HG02943 (cell line): ENCODE measurements at regions not wholly inside any gene's neighbourhood (a gene's known extent, or its start where the extent isn't known, plus 50 kb on each side); places are given as distances from the start of the nearest gene placed in this dataset.

Experiments used
- ATAC-seq: cut with Tn5 transposase; IDR thresholded peaks from one replicate; pipeline ENCODE4 v1.9.1; 2021; ENCODE audit warnings: mild to moderate bottlenecking, low read depth, moderate library complexity; ENCODE audit not compliant: unreplicated experiment

- no peak for ATAC-seq
These were observed 1018.3 kb downstream of the GRIK2 start for GRCh38 chr6:102411796-102412195.

- ATAC-seq: no peak
These were observed 1014.6 kb downstream of the GRIK2 start for GRCh38 chr6:102407886-102408741.

GRCh38 chr6:102405860-102406259, 1012.4 kb downstream of the GRIK2 start:
- no peak for ATAC-seq

- ATAC-seq: no peak
These were observed 1009.3 kb downstream of the GRIK2 start for GRCh38 chr6:102402635-102403329.

GRCh38 chr6:102398788-102399390, 1005.4 kb downstream of the GRIK2 start:
- ATAC-seq: no peak

DNA sequence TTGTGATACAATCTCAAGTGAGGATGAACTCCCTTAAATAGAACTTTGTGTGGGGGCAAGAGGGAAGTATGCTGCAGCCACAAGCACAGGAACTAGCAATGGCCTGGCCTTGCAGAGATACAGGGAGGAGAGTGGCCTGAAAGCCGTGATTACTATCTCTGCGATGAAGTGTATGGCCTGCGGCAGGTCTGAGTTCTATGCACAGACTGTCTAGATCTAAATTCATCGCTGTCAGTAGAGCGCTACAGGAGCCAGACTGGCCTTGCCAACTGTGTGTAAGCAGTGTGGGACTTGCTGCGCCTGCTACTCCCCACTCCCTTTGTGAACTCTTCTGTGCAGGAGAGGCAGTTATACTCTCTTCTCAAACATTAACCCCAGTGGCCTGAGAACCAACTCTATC, 997.0 kb downstream of the GRIK2 start:
- ATAC-seq: no peak

- ATAC-seq: no peak
These were observed 996.5 kb downstream of the GRIK2 start for GRCh38 chr6:102389994-102390393.

GRCh38 chr6:102387326-102388033, 994.0 kb downstream of the GRIK2 start:
- ATAC-seq: no peak

- no peak for ATAC-seq
These were observed 987.7 kb downstream of the GRIK2 start for GRCh38 chr6:102381203-102381602.

DNA sequence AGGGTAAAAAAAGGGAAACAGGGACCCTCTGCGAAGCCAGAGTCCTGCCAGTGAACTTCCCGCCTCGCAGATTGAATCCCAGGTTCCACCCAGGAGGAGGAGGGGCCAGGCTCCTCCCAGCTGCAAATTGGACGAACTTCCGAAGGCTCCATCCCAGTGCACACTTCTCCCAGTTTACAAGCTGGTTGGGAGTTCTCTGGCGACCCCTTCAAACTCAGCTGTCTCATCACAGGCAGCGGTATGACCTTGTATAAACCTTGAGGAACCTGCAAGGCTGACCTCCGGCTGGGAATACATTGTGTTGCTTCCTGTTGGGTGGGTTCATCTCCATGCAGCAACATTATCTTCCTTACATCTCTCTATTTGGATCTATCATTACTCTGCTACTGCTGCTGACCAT, 962.7 kb downstream of the GRIK2 start:
- ATAC-seq: no peak

DNA sequence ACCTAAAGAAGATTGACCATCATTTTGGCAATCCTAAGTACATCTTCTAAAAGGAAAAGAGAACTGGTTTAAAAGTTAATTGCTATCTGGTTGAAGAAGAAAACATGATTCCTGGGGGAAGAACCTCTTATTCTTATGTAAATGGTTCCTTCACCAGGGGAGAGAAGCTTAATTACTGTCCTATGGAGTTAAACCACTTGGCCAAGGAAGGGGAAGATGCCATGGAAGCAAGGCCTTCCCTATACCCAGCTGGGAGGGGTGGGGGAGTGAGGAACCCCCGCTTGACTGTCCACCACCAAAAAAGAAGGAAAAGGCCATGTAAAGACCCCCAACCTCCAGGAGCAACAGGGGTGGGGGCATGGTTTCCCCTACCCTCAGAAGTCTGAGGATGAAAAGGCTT, 962.1 kb downstream of the GRIK2 start:
- ATAC-seq: no peak

DNA sequence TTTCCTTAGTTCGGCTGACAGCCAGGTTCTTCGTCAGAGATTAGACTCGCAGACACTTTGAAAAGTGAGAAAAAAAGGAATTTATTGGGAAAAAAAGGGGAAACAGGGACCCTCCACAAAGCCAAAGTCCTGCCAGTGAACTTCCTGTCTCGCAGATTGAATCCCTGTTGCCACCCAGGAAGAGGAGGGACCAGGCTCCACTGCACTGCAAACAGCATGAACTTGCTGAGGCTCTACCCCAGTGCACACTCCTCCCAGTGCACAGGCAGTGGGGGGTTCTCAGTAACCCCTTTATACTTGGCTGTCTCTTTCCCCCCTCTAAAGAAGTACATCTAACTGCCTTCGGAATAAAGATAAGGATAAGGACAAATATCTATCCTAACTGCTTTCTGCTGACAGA, 959.0 kb downstream of the GRIK2 start:
- ATAC-seq: no peak

DNA sequence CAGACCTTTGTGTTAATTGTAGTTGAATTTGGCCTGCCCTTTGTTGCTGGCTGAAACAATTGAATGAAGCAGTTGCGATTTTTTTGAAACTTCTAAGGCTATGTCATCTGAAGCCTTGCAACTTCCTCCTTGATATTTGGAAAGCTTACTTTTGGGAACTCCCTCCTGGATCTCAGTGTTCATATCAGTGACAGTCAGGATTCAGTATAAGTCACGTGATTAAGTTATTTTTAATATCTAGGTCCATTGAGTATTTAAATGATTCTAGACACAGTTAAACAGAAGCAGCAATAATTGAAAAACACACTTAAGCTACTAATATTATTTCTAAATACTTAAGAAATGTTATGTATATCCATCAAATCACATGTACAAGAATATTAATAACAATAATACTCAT, 951.3 kb downstream of the GRIK2 start:
- ATAC-seq: no peak

DNA sequence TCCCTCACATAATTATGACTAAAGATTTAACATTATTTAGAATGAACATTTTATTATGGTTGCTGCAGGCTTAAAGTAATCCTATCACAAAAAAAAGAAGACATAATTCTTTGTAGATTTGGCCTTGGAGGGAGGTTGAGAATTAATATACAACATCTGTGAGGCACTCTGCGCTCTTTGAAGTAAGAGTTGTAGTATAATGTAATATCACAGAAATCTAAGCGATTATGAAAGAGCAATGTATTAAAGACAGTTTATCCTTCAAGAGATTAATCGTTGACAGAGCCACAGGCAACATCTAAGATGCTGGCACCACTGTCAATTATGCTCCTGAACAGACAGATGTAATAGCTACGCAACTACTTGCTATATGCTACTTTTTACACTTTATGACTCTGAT, 946.8 kb downstream of the GRIK2 start:
- ATAC-seq: no peak

DNA sequence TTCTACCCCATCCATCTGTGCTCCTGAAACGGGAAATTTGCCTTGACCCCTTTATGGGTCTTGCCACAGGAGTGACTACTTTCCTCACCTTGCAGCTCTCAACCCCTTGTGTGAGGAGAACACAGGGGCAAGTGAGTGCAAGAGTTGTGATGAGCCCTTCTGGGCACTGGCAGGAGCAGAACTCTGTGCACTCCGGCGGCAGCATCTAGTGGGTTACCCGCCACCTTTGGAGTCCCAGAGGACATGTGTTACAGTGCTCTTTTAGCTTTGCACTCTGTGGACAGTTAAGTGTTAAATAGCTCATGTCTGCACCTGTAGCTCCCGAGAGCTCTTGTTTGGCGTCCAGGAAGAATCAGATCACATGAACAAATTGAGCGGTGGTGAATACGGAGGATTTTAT, 940.2 kb downstream of the GRIK2 start:
- no peak for ATAC-seq

DNA sequence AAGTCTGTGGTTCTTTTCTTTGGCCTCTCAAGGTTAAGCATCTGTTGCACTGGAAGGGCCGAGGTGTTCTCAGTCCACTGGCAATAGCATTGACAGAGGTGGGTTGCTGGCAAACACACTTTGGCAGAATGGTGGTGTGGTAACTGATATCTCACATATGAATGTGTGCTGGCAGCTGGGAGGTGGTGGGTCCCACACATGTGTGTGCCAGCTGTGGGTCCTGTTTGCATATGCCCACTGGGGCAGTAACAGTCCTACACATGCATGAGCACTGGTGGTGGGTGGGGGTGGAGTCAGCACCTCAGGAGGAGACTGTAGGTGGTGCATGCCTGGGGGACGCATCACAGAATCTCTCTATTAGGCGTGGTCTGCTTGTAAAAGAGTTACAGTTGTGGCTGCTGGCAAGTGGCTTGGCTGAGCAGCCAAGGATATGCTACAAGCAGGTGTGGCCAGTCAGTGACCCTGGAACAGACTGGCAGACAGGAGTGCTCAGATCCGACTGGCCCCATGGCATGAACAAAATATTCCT, 934.3 kb downstream of the GRIK2 start:
- ATAC-seq: no peak

DNA sequence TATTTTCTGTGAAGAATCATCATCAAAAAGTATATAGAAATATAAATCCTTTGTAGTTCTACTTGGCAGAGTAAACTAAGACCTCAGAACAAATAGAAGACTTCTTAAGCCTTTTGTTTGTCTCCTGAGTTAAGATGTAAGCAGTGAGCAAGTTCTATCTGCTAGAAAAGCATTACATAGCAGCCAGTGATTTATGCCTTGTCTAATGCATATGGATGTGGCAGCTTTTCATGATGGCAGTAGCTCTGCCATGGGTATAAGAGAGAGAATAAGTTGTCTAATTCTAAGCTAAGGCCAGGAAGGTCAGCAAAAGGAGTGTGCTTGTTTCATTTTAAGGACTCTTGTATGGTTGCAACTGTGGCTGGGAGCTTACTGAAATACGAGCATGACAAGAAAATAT, 920.2 kb downstream of the GRIK2 start:
- no peak for ATAC-seq

DNA sequence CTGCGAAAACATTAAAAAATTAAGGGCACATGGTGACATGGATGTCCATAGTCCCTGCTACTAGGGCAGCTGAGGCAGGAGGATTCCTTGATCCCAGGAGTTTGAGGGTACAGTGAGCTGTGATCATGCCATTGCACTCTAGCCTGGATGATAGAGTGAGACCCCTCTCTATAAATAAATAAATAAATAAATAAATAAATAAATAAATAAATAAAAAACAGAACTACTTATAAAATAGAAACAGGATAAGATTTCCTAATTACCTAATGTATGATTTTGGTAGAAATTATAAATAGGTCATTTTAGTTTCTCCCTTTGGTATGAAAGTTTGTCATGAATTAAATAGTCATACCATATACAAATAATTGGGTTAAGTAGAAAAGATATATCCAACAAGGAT, 916.2 kb downstream of the GRIK2 start:
- no peak for ATAC-seq

DNA sequence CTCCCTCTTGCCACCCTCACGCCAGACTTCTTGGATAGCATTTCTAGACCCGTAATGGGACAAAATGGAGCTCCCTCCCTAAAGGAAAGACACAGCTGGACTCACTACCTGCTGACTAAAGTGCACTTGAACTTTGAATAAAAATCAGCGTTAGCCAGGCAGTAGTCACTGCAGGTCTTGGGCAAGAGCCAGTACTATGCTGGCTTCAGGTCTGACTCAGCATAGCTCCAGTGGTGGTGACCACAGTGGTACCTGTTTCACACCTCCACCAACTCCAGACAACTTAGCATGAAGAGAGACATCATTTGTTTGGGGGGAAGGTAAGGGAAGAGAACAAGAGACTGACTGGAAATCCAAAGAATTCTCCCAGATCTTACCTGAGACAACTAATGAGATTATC, 906.8 kb downstream of the GRIK2 start:
- no peak for ATAC-seq

DNA sequence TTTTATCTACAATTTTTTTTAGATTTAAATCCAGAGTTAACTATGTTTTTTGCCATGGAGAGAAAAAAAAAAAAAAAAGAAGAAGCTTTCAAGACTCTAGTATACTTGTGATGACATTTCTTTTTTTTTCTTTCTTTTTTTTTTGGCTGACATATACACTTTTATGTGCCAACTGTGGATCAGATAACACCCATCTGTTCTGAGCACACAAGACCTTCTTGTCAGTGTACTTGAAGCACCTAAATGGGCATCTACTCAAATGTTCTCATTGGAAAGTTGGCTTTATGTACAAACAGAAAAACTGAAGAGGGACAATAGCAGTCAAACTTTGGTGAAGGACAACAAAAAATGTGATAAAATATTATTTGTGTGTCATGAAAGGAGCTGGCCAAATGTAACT, 904.5 kb downstream of the GRIK2 start:
- no peak for ATAC-seq
